Keratinocyte (primary cell): ENCODE measurements at regions not wholly inside any gene's neighbourhood (a gene's known extent, or its start where the extent isn't known, plus 50 kb on each side); places are given as distances from the start of the nearest gene placed in this dataset.

Source experiments
- DNase-seq: peaks from one replicate; pipeline ENCODE4 v3.0.0-alpha.2; 2011; ENCODE audit warnings: low read depth, missing footprints, low spot score
- FAIRE-seq: peaks from 2 replicates; lab custom pipeline; 2011; peaks lifted over from hg19 to GRCh38; lab: Jason Lieb, UNC
- H2AFZ ChIP-seq: 2 replicates; pipeline ENCODE4 v1.6.0; 2012; ENCODE audit warnings: low read length, control low read depth, inconsistent platforms; ENCODE audit not compliant: control insufficient read depth
- H3K27ac ChIP-seq: 2 replicates; pipeline ENCODE4 v1.5.1; 2011; ENCODE audit warnings: low read length; ENCODE audit not compliant: control insufficient read depth, insufficient read depth
- H3K27me3 ChIP-seq: 3 replicates; pipeline ENCODE4 v1.6.0; 2011; ENCODE audit warnings: low read length; ENCODE audit not compliant: control insufficient read depth, insufficient read depth; ENCODE audit errors: extremely low read depth
- H3K36me3 ChIP-seq, 2 experiments: 2 replicates in 1 of 2; 3 replicates in 1 of 2; pipeline ENCODE4 v1.5.1; 2011; ENCODE audit warnings: low read length in 2 of 2, mild to moderate bottlenecking in 1 of 2; ENCODE audit not compliant: control insufficient read depth in 2 of 2, insufficient read depth in 2 of 2; ENCODE audit errors: extremely low read depth in 1 of 2
- H3K4me1 ChIP-seq: 3 replicates; pipeline ENCODE4 v1.5.1; 2011; ENCODE audit warnings: low read length; ENCODE audit not compliant: control insufficient read depth, insufficient read depth; ENCODE audit errors: extremely low read depth
- H3K4me2 ChIP-seq: 3 replicates; pipeline ENCODE4 v1.6.0; 2011; ENCODE audit warnings: low read depth, low read length; ENCODE audit not compliant: control insufficient read depth, insufficient read depth; ENCODE audit errors: extremely low read depth
- H3K4me3 ChIP-seq, 3 experiments: fragments of 200-600 bp in 1 of 3; sonication (generic) in 1 of 3; 2 replicates in 2 of 3; 3 replicates in 1 of 3; pipeline ENCODE4 v1.5.1; 2011 to 2016; ENCODE audit warnings: low read length in 3 of 3, mild to moderate bottlenecking in 3 of 3, control low read depth in 2 of 3, inconsistent platforms in 1 of 3, low read depth in 1 of 3, mixed read lengths in 1 of 3, mixed run types in 1 of 3, moderate library complexity in 1 of 3; ENCODE audit not compliant: control insufficient read depth in 2 of 3, insufficient read depth in 2 of 3; ENCODE audit errors: extremely low read depth in 1 of 3
- H3K79me2 ChIP-seq: 2 replicates; pipeline ENCODE4 v1.6.0; 2012; ENCODE audit warnings: low read length; ENCODE audit not compliant: control insufficient read depth, insufficient read depth
- H3K9ac ChIP-seq: 3 replicates; pipeline ENCODE4 v1.6.0; 2011; ENCODE audit warnings: low read length; ENCODE audit not compliant: control insufficient read depth, insufficient read depth; ENCODE audit errors: extremely low read depth
- H3K9me1 ChIP-seq: 3 replicates; pipeline ENCODE4 v1.6.0; 2011; ENCODE audit warnings: low read length; ENCODE audit not compliant: control insufficient read depth, insufficient read depth; ENCODE audit errors: extremely low read depth
- H3K9me3 ChIP-seq: 2 replicates; pipeline ENCODE4 v1.5.1; 2012; ENCODE audit warnings: low read depth, low read length; ENCODE audit not compliant: control insufficient read depth
- H4K20me1 ChIP-seq: 3 replicates; pipeline ENCODE4 v1.6.0; 2011; ENCODE audit warnings: low read length; ENCODE audit not compliant: control insufficient read depth, insufficient read depth; ENCODE audit errors: extremely low read depth
- CTCF ChIP-seq, 3 experiments: IDR thresholded peaks in 1 of 3; conservative IDR thresholded peaks in 1 of 3; optimal IDR thresholded peaks in 1 of 3; 2 replicates in 2 of 3; 3 replicates in 1 of 3; pipeline versions ENCODE3 to v1.5.1; 2011; ENCODE audit warnings: low read length in 3 of 3, mild to moderate bottlenecking in 3 of 3, moderate library complexity in 2 of 3, control low read depth in 1 of 3, inconsistent platforms in 1 of 3; ENCODE audit not compliant: insufficient read depth in 2 of 3; ENCODE audit errors: extremely low read depth in 1 of 3
- EZH2 ChIP-seq: IDR thresholded peaks from one replicate; pipeline ENCODE4 v1.6.1; 2012; ENCODE audit warnings: inconsistent platforms, mild to moderate bottlenecking, low read length, moderate library complexity
- dilution Hi-C: fragments of 300-500 bp; cut with MboI; formaldehyde crosslinking; loops from one replicate; pipeline ENCODE4 v1.7.0; 2020; ENCODE audit warnings: low sequenced_read_pairs; ENCODE audit not compliant: extremely low pct_ligation_motif_present

GRCh38 chr11:22082178-22082577 is 110.7 kb upstream of the ANO5 start:
- dilution Hi-C loops: no loop called here
- Histone ChIP-seq H3K9me3 (no peaks in the 10 kb centered on the region), H4K20me1 (no peaks in the 10 kb centered on the region), H3K4me3 (no peak overlapping the region), H3K79me2 (no peaks in the 10 kb centered on the region), H2AFZ (no peak overlapping the region), H3K27me3 (no peaks in the 10 kb centered on the region), H3K4me2 (no peak overlapping the region), H3K9ac (no peak overlapping the region), H3K9me1 (no peaks in the 10 kb centered on the region), H3K36me3 (no peaks in the 10 kb centered on the region), H3K4me1 (no peaks in the 10 kb centered on the region), H3K27ac (no peak overlapping the region)
- DNase-seq: no peak
- no peak for TF ChIP-seq EZH2
- TF ChIP-seq CTCF (optimal IDR thresholded peaks at IDR 0.05 in 1 of 3, IDR thresholded peaks at IDR 0.05 in 1 of 3, conservative IDR thresholded peaks at IDR 0.05 in 1 of 3; ENCODE audit: extremely low read depth in 1 of 3, insufficient read depth in 2 of 3, low read length in 3 of 3): no peak
- FAIRE-seq: no peak

- DNase-seq: no peak
- no peaks in the 10 kb centered on the region for H3K9me1 ChIP-seq
- no peak overlapping the region for H3K27ac ChIP-seq
- H3K4me2 ChIP-seq: no peak overlapping the region
- TF ChIP-seq EZH2 (no peak), CTCF (optimal IDR thresholded peaks at IDR 0.05 in 1 of 3, IDR thresholded peaks at IDR 0.05 in 1 of 3, conservative IDR thresholded peaks at IDR 0.05 in 1 of 3; ENCODE audit: extremely low read depth in 1 of 3, insufficient read depth in 2 of 3, low read length in 3 of 3) (no peak)
- H2AFZ ChIP-seq: no peak overlapping the region
- H3K9ac ChIP-seq: no peak overlapping the region
- H3K36me3 ChIP-seq: no peaks in the 10 kb centered on the region
- dilution Hi-C loops: no loop called here
- H3K4me1 ChIP-seq: no peaks in the 10 kb centered on the region
- no peak overlapping the region for H3K4me3 ChIP-seq
- H4K20me1 ChIP-seq: no peaks in the 10 kb centered on the region
- no peaks in the 10 kb centered on the region for H3K27me3 ChIP-seq
- no peak for FAIRE-seq
- H3K9me3 ChIP-seq: no peaks in the 10 kb centered on the region
- H3K79me2 ChIP-seq: no peaks in the 10 kb centered on the region
Observed at GRCh38 chr11:22082788-22083187, 110.1 kb upstream of the ANO5 start.
